Esophagus squamous epithelium (tissue), 4 donors: ENCODE measurements at regions not wholly inside any gene's neighbourhood (a gene's known extent, or its start where the extent isn't known, plus 50 kb on each side); places are given as distances from the start of the nearest gene placed in this dataset.

Source experiments
- POLR2A ChIP-seq, 4 donors: fragments of 450-650 bp; IDR thresholded peaks; one replicate each; pipeline ENCODE4 v1.6.1; 2017; ENCODE audit warnings: antibody characterized with exemption in 4 of 4, mild to moderate bottlenecking in 4 of 4, moderate library complexity in 3 of 4
- TF ChIP-seq, protein P1 (sequence below), 6 experiments: fragments of 450-650 bp in 4 of 6; fragments of 200-600 bp in 2 of 6; sonication (generic) in 2 of 6; IDR thresholded peaks; one replicate each; pipeline ENCODE4 v1.5.1; 2016 to 2019; ENCODE audit warnings: antibody characterized with exemption in 6 of 6, mild to moderate bottlenecking in 4 of 6, moderate library complexity in 4 of 6

GRCh38 chr13:50236898-50237318 is 221.7 kb downstream of the KCNRG start:
- TF ChIP-seq POLR2A (IDR thresholded peaks at IDR 0.05) = no peak
- TF ChIP-seq, protein P1, sequence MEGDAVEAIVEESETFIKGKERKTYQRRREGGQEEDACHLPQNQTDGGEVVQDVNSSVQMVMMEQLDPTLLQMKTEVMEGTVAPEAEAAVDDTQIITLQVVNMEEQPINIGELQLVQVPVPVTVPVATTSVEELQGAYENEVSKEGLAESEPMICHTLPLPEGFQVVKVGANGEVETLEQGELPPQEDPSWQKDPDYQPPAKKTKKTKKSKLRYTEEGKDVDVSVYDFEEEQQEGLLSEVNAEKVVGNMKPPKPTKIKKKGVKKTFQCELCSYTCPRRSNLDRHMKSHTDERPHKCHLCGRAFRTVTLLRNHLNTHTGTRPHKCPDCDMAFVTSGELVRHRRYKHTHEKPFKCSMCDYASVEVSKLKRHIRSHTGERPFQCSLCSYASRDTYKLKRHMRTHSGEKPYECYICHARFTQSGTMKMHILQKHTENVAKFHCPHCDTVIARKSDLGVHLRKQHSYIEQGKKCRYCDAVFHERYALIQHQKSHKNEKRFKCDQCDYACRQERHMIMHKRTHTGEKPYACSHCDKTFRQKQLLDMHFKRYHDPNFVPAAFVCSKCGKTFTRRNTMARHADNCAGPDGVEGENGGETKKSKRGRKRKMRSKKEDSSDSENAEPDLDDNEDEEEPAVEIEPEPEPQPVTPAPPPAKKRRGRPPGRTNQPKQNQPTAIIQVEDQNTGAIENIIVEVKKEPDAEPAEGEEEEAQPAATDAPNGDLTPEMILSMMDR (IDR thresholded peaks at IDR 0.05) = no peak
